ENCODE measurements at regions not wholly inside any gene's neighbourhood (a gene's known extent, or its start where the extent isn't known, plus 50 kb on each side); places are given as distances from the start of the nearest gene placed in this dataset.

DNA sequence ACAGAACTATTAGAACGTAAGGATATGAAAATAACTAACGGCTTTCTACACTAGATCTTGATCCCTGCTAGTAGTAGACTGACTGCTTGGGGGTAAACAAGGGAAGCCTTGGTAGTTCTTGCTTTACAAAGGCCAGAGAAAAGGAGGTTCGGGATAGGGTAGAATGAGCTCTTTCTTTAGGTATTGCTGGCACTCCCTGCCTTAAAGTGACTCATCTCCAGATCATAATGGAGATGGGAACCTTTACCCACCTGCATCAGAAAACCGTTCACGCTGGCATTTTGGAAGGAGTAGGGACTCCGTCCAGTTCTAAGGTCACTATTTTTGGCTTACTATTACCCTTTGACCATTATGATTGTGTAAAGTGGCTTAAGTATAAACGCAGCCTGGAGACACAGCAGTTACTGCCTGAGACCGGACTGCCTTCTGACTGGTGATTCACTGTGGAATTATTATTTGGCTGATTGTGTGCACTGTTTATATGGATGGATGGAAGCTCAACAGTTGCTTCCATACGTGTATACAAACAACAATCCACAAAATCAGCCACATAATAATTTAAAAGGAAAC, 482.5 kb downstream of the STK39 start:
- TF ChIP-seq POLR2A (IDR thresholded peaks at IDR 0.05), result no peak
- no peak for TF ChIP-seq POLR2AphosphoS5 (IDR thresholded peaks at IDR 0.05)
